Lower leg skin (tissue), 4 donors: ENCODE measurements at regions not wholly inside any gene's neighbourhood (a gene's known extent, or its start where the extent isn't known, plus 50 kb on each side); places are given as distances from the start of the nearest gene placed in this dataset.

Experiments used
- DNase-seq, 2 donors: peaks; one replicate each; pipeline ENCODE4 v3.0.0-alpha.2; 2019; ENCODE audit warnings: low spot score in 2 of 2
- H3K4me3 ChIP-seq: fragments of 200-600 bp; sonication (generic); 2 replicates; pipeline ENCODE4 v1.5.1; 2017; ENCODE audit warnings: mild to moderate bottlenecking, low read depth; ENCODE audit not compliant: poor library complexity, severe bottlenecking
- POLR2A ChIP-seq, 2 donors: fragments of 450-650 bp; IDR thresholded peaks; one replicate each; pipeline ENCODE4 v1.6.1; 2016 to 2017; ENCODE audit warnings: antibody characterized with exemption in 2 of 2, mild to moderate bottlenecking in 1 of 2, moderate library complexity in 1 of 2
- WGBS, 2 donors: methylation state at CpG; one replicate each; pipeline ENCODE4 v1.1.5; 2018; 5-methylcytosine and 5-hydroxymethylcytosine counted together
- intact Hi-C: fragments of 100-400 bp; cut with DNase I; formaldehyde crosslinking; loops from one replicate; pipeline ENCODE4 v1.15.0; 2023; ENCODE audit warnings: low total_unique reads
- TF ChIP-seq, protein P1 (sequence below), 3 donors: fragments of 450-650 bp; IDR thresholded peaks; one replicate each; pipeline ENCODE4 v1.5.1; 2016; ENCODE audit warnings: antibody characterized with exemption in 3 of 3, mild to moderate bottlenecking in 3 of 3, moderate library complexity in 2 of 3

DNA sequence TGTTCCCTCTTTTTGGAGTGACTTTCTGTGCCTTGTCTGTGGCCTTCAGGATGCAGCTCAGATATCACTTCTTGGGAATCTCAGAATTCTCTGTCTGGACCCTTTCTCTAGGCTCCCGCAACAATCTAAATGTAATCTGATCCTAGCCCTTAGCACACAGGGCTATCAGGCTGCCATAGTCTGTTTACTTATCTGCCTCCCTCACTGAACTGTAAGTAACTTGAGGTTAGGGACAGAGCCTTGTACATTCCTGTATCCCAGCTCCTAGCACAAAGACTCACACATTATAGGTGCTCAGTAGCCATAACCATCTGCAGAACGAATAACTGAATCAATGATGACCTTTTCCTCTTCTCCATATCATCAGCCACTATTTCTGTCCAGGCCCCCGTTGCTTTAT is 69.5 kb downstream of the RTL9 start:
- TF ChIP-seq, protein P1, sequence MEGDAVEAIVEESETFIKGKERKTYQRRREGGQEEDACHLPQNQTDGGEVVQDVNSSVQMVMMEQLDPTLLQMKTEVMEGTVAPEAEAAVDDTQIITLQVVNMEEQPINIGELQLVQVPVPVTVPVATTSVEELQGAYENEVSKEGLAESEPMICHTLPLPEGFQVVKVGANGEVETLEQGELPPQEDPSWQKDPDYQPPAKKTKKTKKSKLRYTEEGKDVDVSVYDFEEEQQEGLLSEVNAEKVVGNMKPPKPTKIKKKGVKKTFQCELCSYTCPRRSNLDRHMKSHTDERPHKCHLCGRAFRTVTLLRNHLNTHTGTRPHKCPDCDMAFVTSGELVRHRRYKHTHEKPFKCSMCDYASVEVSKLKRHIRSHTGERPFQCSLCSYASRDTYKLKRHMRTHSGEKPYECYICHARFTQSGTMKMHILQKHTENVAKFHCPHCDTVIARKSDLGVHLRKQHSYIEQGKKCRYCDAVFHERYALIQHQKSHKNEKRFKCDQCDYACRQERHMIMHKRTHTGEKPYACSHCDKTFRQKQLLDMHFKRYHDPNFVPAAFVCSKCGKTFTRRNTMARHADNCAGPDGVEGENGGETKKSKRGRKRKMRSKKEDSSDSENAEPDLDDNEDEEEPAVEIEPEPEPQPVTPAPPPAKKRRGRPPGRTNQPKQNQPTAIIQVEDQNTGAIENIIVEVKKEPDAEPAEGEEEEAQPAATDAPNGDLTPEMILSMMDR (IDR thresholded peaks at IDR 0.05) = no peak
- TF ChIP-seq POLR2A (IDR thresholded peaks at IDR 0.05) = no peak

DNA sequence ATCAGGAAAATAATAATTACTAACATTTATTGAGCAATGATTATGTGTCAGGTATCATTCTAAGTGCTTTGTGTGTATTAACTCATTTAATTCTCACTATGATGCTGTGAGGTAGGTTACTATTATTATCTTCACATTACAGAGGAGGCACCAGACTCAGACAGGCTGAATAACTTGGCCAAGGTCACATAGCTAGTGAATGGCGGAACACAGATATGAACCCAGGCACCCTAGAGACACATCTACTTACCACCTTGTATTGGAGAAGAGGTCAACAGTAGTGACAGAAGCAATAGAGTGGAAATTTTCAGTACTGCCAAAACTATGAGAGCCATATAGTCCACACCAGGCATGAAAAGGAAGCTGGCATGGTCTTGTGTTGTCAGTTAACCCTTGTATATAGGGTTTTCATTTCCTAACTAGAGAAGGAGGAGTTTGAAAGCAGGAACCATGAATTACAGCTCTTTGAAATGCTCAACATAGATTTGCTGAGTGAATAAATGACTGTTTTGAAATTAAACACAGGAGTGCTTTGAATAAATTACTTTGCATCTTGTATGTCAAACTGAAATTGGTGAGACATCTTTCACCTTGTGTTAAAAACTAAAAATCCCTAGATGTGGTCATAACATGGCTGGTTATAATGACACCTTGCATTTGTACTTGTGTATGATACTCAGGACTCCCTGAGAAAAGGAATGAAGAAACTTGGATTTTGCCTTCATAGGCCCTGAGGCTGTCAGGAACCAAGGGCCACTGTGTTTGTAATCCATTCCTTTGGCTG is 71.8 kb downstream of the RTL9 start:
- DNase-seq = no peak
- TF ChIP-seq, protein P1 (IDR thresholded peaks at IDR 0.05) = no peak
- no peak for TF ChIP-seq POLR2A (IDR thresholded peaks at IDR 0.05)
- intact Hi-C loops = no loop called here
- no peak overlapping the region for H3K4me3 ChIP-seq
- WGBS, 2 donors = 92 to 100% methylated on average over 1 of the region's 1 CpG

More for the DNA sequence above, 69.5 kb downstream of the RTL9 start:
- no peak overlapping the region for H3K4me3 ChIP-seq
- intact Hi-C loops = no loop called here
- WGBS, 2 donors = 77 to 93% methylated on average over 3 of the region's 3 CpGs
- DNase-seq = no peak

DNA sequence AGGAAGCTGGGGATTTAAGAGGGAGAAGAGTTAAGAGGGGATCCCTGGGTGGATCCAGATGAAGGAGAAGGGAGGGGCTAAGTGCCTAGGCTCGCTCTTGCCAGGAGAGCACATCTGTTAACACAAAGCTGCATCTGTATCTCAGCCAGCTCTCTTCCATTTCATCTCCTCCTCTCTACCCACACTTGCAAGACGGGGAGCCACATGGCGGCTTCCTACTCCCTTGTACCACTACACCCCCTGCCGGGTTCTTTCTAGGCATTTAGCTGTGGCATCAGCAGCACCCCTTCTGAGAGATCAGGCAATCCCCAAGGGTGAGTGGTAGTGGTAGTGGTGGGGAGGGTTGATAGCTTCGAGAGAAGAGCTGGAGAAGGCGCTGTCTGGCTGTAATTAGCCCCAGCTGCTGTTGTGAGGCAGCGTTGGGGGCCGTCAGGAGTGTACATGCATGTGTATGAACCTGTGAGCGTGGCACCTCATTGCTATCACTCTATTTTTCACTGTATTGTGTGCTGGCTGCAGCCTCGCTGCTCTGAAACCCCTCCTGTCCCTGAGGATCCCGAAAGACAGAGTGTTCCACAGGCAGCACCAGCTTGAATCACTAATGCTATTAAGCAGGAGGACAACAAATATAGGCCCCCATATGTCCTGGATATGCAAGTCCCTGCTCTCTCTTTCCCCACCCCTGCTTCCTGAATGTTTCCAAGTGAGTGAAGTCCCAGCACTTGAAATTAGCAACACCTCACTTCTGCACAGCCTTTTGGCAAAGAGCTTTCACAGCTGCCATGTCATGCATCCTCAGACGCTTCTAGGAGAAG is 73.7 kb downstream of the RTL9 start:
- intact Hi-C loops = no loop called here
- DNase-seq = no peak
- H3K4me3 ChIP-seq = no peak overlapping the region
- TF ChIP-seq, protein P1 (IDR thresholded peaks at IDR 0.05) = no peak
- TF ChIP-seq POLR2A (IDR thresholded peaks at IDR 0.05) = no peak
- WGBS, 2 donors = 57 to 71% methylated on average over 11 to 12 of the region's 12 CpGs

DNA sequence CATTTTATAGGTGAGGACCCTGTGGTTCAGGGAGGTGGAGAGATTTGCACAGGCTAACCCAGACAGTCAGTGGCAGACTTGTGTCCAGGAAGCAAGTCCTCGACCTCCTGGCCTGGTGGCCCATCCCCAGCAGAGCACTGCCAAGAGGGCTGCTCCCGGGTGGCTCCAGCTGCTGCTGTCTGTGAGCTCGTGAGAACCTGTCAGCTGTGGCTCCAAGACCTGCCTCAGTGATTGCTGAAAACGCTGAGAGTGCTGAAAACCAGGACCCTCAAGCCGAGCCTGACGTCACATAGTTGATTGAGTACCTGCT is 74.2 kb downstream of the RTL9 start:
- H3K4me3 ChIP-seq = no peak overlapping the region
- WGBS, 2 donors = 59 to 92% methylated on average over 2 to 6 of the region's 6 CpGs
- TF ChIP-seq POLR2A (IDR thresholded peaks at IDR 0.05) = no peak
- TF ChIP-seq, protein P1 (IDR thresholded peaks at IDR 0.05) = no peak
- intact Hi-C loops = no loop called here
- no peak for DNase-seq

DNA sequence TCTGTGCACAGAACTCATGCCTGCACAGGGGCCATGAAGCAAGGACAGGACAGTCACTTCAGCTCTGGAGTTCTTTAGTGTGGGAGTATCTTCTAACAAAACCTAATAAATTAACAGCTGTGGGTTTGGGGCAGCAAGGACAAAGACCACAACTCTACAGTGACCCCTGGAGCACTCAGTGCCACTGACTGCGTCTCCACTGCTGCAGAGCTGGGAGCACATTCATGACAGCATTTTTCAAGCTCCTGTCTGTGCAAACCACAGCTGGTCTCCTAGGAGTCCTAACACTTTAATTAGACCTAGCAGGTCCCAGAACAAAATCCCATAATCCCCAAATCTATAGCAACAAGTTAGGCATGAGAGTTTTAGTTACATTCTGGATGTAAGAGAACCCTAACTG is 76.5 kb downstream of the RTL9 start:
- intact Hi-C loops = no loop called here
- no peak for DNase-seq
- H3K4me3 ChIP-seq = no peak overlapping the region
- 64 to 89% methylated on average over 1 of the region's 1 CpG for WGBS, 2 donors
- TF ChIP-seq, protein P1 (IDR thresholded peaks at IDR 0.05) = no peak
- no peak for TF ChIP-seq POLR2A (IDR thresholded peaks at IDR 0.05)
